Hepatocyte (in vitro differentiated cells): ENCODE measurements at regions not wholly inside any gene's neighbourhood (a gene's known extent, or its start where the extent isn't known, plus 50 kb on each side); places are given as distances from the start of the nearest gene placed in this dataset.

ENCODE experiments used
- DNase-seq: peaks from one replicate; pipeline ENCODE4 v3.0.0-alpha.2; 2016; ENCODE audit warnings: low spot score
- H2AFZ ChIP-seq: fragments of 200-600 bp; sonication (generic); 2 replicates; pipeline ENCODE4 v1.6.0; 2016; ENCODE audit warnings: antibody characterized with exemption, mild to moderate bottlenecking
- H3K27ac ChIP-seq: fragments of 200-600 bp; sonication (generic); 2 replicates; pipeline ENCODE4 v1.5.1; 2016; ENCODE audit warnings: mild to moderate bottlenecking
- H3K27me3 ChIP-seq: fragments of 200-600 bp; sonication (generic); 2 replicates; pipeline ENCODE4 v1.6.1; 2016
- H3K36me3 ChIP-seq: fragments of 200-600 bp; sonication (generic); replicated peaks from 2 replicates; pipeline ENCODE4 v1.5.1; 2016; ENCODE audit warnings: low read depth; ENCODE audit not compliant: insufficient read depth
- H3K4me1 ChIP-seq: fragments of 200-600 bp; sonication (generic); 2 replicates; pipeline ENCODE4 v1.5.1; 2016; ENCODE audit warnings: mild to moderate bottlenecking, moderate library complexity; ENCODE audit not compliant: insufficient read depth
- H3K4me2 ChIP-seq: fragments of 200-600 bp; sonication (generic); 2 replicates; pipeline ENCODE4 v1.6.0; 2016
- H3K4me3 ChIP-seq: fragments of 200-600 bp; sonication (generic); 2 replicates; pipeline ENCODE4 v1.5.1; 2016; ENCODE audit warnings: mild to moderate bottlenecking
- H3K79me2 ChIP-seq: fragments of 200-600 bp; sonication (generic); 2 replicates; pipeline ENCODE4 v1.6.0; 2017; ENCODE audit warnings: mild to moderate bottlenecking
- H3K9me2 ChIP-seq: fragments of 200-600 bp; sonication (generic); replicated peaks from 2 replicates; pipeline ENCODE4 v1.6.0; 2017; ENCODE audit warnings: mild to moderate bottlenecking; ENCODE audit not compliant: insufficient read depth
- H3K9me3 ChIP-seq: fragments of 200-600 bp; sonication (generic); 2 replicates; pipeline ENCODE4 v1.5.1; 2016; ENCODE audit warnings: low read depth, mild to moderate bottlenecking
- H4K20me1 ChIP-seq: fragments of 200-600 bp; sonication (generic); 2 replicates; pipeline ENCODE4 v1.6.0; 2016; ENCODE audit warnings: mild to moderate bottlenecking; ENCODE audit not compliant: insufficient read depth, poor library complexity, severe bottlenecking
- CTCF ChIP-seq: fragments of 200-600 bp; sonication (generic); IDR thresholded peaks from 2 replicates; pipeline ENCODE4 v1.5.1; 2016; ENCODE audit warnings: antibody characterized with exemption, mild to moderate bottlenecking; ENCODE audit not compliant: poor library complexity
- EZH2 ChIP-seq: fragments of 200-600 bp; sonication (generic); IDR thresholded peaks from 2 replicates; pipeline ENCODE4 v1.6.1; 2016; ENCODE audit warnings: antibody characterized with exemption, mild to moderate bottlenecking, borderline replicate concordance
- EZH2phosphoT487 ChIP-seq: fragments of 200-600 bp; sonication (generic); IDR thresholded peaks from one replicate; pipeline ENCODE4 v1.6.1; 2018; ENCODE audit warnings: antibody characterized with exemption, mild to moderate bottlenecking, low read depth, moderate library complexity; ENCODE audit not compliant: unreplicated experiment, severe bottlenecking
- WGBS: methylation state at CpG from one replicate; pipeline ENCODE4 v1.1.6; 2016; ENCODE audit warnings: low lambda C conversion rate; ENCODE audit errors: missing lambda C conversion rate; 5-methylcytosine and 5-hydroxymethylcytosine counted together

DNA sequence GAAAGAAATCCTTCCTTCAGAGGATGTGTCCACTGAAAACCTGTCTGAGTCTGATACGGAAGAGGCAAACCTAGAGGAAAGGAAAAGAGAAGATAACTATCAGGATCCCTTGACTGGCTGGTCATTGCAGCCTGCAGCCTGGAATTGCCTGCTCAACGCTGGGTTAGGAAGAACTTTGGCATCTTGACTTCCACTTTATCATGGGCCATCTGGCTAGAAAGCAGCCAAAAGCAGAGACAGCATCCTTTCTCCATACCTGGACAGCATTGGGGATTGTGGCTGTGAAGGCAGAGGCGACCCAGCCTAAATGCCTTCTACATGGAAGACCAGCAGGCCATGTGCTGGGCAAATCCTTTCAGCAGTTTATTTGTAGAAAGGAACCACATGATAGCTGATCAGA, 58.7 kb upstream of the PTPN3 start:
- Histone ChIP-seq H4K20me1 (no peaks in the 10 kb centered on the region), H3K36me3 (no peaks in the 10 kb centered on the region), H3K9me3 (no peaks in the 10 kb centered on the region), H3K27ac (peak overlapping the region; percentile 15), H3K27me3 (no peaks in the 10 kb centered on the region), H3K4me3 (no peak overlapping the region), H3K9me2 (no peaks in the 10 kb centered on the region), H2AFZ (no peak overlapping the region), H3K4me2 (no peak overlapping the region), H3K79me2 (no peaks in the 10 kb centered on the region), H3K4me1 (no peaks in the 10 kb centered on the region)
- no peak for DNase-seq
- TF ChIP-seq EZH2phosphoT487 (no peak), CTCF (no peak), EZH2 (no peak)
- WGBS: 58% methylated on average over 3 of the region's 3 CpGs

GRCh38 chr9:109557481-109557880, 59.4 kb upstream of the PTPN3 start:
- Histone ChIP-seq H3K36me3 (no peaks in the 10 kb centered on the region), H3K4me1 (no peaks in the 10 kb centered on the region), H3K9me2 (no peaks in the 10 kb centered on the region), H2AFZ (no peak overlapping the region), H3K79me2 (no peaks in the 10 kb centered on the region), H3K4me2 (no peak overlapping the region), H3K27me3 (no peaks in the 10 kb centered on the region), H4K20me1 (no peaks in the 10 kb centered on the region), H3K27ac (no peak overlapping the region), H3K4me3 (no peak overlapping the region), H3K9me3 (no peaks in the 10 kb centered on the region)
- no peak for DNase-seq
- WGBS: 73% methylated on average over 6 of the region's 6 CpGs
- TF ChIP-seq EZH2phosphoT487: no peak

GRCh38 chr9:109558718-109559151, 60.6 kb upstream of the PTPN3 start:
- no peaks in the 10 kb centered on the region for H3K4me1 ChIP-seq
- peaks cover 7% of the 10 kb centered on the region for H3K27me3 ChIP-seq
- H3K4me2 ChIP-seq: no peak overlapping the region
- H3K9me2 ChIP-seq: no peaks in the 10 kb centered on the region
- H4K20me1 ChIP-seq: no peaks in the 10 kb centered on the region
- no peak for DNase-seq
- no peaks in the 10 kb centered on the region for H3K9me3 ChIP-seq
- H3K4me3 ChIP-seq: no peak overlapping the region
- H3K79me2 ChIP-seq: no peaks in the 10 kb centered on the region
- no peak for TF ChIP-seq EZH2phosphoT487
- TF ChIP-seq CTCF: no peak
- TF ChIP-seq EZH2: no peak
- H3K36me3 ChIP-seq: no peaks in the 10 kb centered on the region
- H2AFZ ChIP-seq: no peak overlapping the region
- WGBS: 90% methylated on average over 5 of the region's 5 CpGs
- no peak overlapping the region for H3K27ac ChIP-seq

- Histone ChIP-seq H3K4me2 (no peak overlapping the region), H3K79me2 (no peaks in the 10 kb centered on the region), H3K4me3 (no peak overlapping the region), H3K9me3 (no peaks in the 10 kb centered on the region), H3K27ac (no peak overlapping the region), H3K27me3 (peaks cover 12% of the 10 kb centered on the region), H3K9me2 (no peaks in the 10 kb centered on the region), H3K36me3 (no peaks in the 10 kb centered on the region), H2AFZ (no peak overlapping the region), H3K4me1 (no peaks in the 10 kb centered on the region), H4K20me1 (no peaks in the 10 kb centered on the region)
- peak; percentile 10 for DNase-seq
- TF ChIP-seq CTCF (peak; percentile 3), EZH2phosphoT487 (no peak), EZH2 (no peak)
- 68% methylated on average over 9 of the region's 9 CpGs for WGBS
These were observed 62.5 kb upstream of the PTPN3 start for GRCh38 chr9:109560470-109561132.
